ENCODE measurements at regions not wholly inside any gene's neighbourhood (a gene's known extent, or its start where the extent isn't known, plus 50 kb on each side); places are given as distances from the start of the nearest gene placed in this dataset.

- Histone ChIP-seq H3K4me1 (ENCODE audit: control insufficient read depth in 1 of 2, insufficient read depth in 2 of 2, low read length in 2 of 2) (no peaks in the 10 kb centered on the region), H3K27me3 (ENCODE audit: control insufficient read depth in 1 of 2, insufficient read depth in 2 of 2, low read length in 1 of 2) (no peaks in the 10 kb centered on the region), H3K9me3 (ENCODE audit: control insufficient read depth, low read length) (no peaks in the 10 kb centered on the region), H3K27ac (ENCODE audit: low read depth in 1 of 2, low read length in 2 of 2) (no peak overlapping the region), H3K4me3 (ENCODE audit: low read length in 2 of 2) (no peak overlapping the region), H3K36me3 (ENCODE audit: control insufficient read depth in 1 of 2, insufficient read depth in 2 of 2, low read length in 1 of 2) (no peaks in the 10 kb centered on the region)
- no peak for ATAC-seq (ENCODE audit: low FRiP score)
- intact Hi-C loops (cut with DNase I), result no loop called here
- DNase-seq, result no peak
- WGBS, 2 donors, result 91 to 93% methylated on average over 10 of the region's 10 CpGs
Measured at GRCh38 chr2:43030551-43031307, 195.7 kb downstream of the ZFP36L2 start.

- Histone ChIP-seq H3K4me3 (ENCODE audit: low read length in 2 of 2) (no peak overlapping the region), H3K27ac (ENCODE audit: low read depth in 1 of 2, low read length in 2 of 2) (no peak overlapping the region), H3K36me3 (ENCODE audit: control insufficient read depth in 1 of 2, insufficient read depth in 2 of 2, low read length in 1 of 2) (no peaks in the 10 kb centered on the region), H3K9me3 (ENCODE audit: control insufficient read depth, low read length) (no peaks in the 10 kb centered on the region), H3K4me1 (ENCODE audit: control insufficient read depth in 1 of 2, insufficient read depth in 2 of 2, low read length in 2 of 2) (peaks cover 0 to 1% of the 10 kb centered on the region in 2 donors), H3K27me3 (ENCODE audit: control insufficient read depth in 1 of 2, insufficient read depth in 2 of 2, low read length in 1 of 2) (no peaks in the 10 kb centered on the region)
- 90 to 95% methylated on average over 3 of the region's 3 CpGs for WGBS, 2 donors
- intact Hi-C loops (cut with DNase I), result loop anchor here in 1 of 2 donors (5.0 kb wide), 2 partner anchors 52 to 458 kb away; no protein-coding TSS in a partner anchor
- DNase-seq (no peak), ATAC-seq (ENCODE audit: low FRiP score) (no peak)
Measured at GRCh38 chr2:43029186-43029585, 197.2 kb downstream of the ZFP36L2 start.

- no peak for DNase-seq
- H3K4me1 ChIP-seq (ENCODE audit: control insufficient read depth in 1 of 2, insufficient read depth in 2 of 2, low read length in 2 of 2), result peaks cover 0 to 1% of the 10 kb centered on the region in 2 donors
- no peaks in the 10 kb centered on the region for H3K9me3 ChIP-seq (ENCODE audit: control insufficient read depth, low read length)
- 51 to 55% methylated on average over 6 of the region's 6 CpGs for WGBS, 2 donors
- H3K27ac ChIP-seq (ENCODE audit: low read depth in 1 of 2, low read length in 2 of 2), result no peak overlapping the region
- no peaks in the 10 kb centered on the region for H3K36me3 ChIP-seq (ENCODE audit: control insufficient read depth in 1 of 2, insufficient read depth in 2 of 2, low read length in 1 of 2)
- ATAC-seq (ENCODE audit: low FRiP score), result no peak
- H3K4me3 ChIP-seq (ENCODE audit: low read length in 2 of 2), result no peak overlapping the region
- intact Hi-C loops (cut with DNase I), result loop anchor here in 1 of 2 donors (5.0 kb wide), 2 partner anchors 51 to 459 kb away; no protein-coding TSS in a partner anchor
- H3K27me3 ChIP-seq (ENCODE audit: control insufficient read depth in 1 of 2, insufficient read depth in 2 of 2, low read length in 1 of 2), result no peaks in the 10 kb centered on the region
Measured at GRCh38 chr2:43028188-43028587, 198.2 kb downstream of the ZFP36L2 start.

- Histone ChIP-seq H3K36me3 (ENCODE audit: control insufficient read depth in 1 of 2, insufficient read depth in 2 of 2, low read length in 1 of 2) (no peaks in the 10 kb centered on the region), H3K9me3 (ENCODE audit: control insufficient read depth, low read length) (no peaks in the 10 kb centered on the region), H3K27ac (ENCODE audit: low read depth in 1 of 2, low read length in 2 of 2) (no peak overlapping the region), H3K4me1 (ENCODE audit: control insufficient read depth in 1 of 2, insufficient read depth in 2 of 2, low read length in 2 of 2) (peaks cover 0 to 1% of the 10 kb centered on the region in 2 donors), H3K27me3 (ENCODE audit: control insufficient read depth in 1 of 2, insufficient read depth in 2 of 2, low read length in 1 of 2) (no peaks in the 10 kb centered on the region), H3K4me3 (ENCODE audit: low read length in 2 of 2) (no peak overlapping the region)
- no peak for DNase-seq
- WGBS, 2 donors, result 84 to 89% methylated on average over 21 of the region's 21 CpGs
- no peak for ATAC-seq (ENCODE audit: low FRiP score)
- intact Hi-C loops (cut with DNase I), result loop anchor here in 1 of 2 donors (5.0 kb wide), 2 partner anchors 50 to 460 kb away; no protein-coding TSS in a partner anchor
Measured at GRCh38 chr2:43027097-43027873, 199.1 kb downstream of the ZFP36L2 start.

- H3K27ac ChIP-seq (ENCODE audit: low read depth in 1 of 2, low read length in 2 of 2), result no peak overlapping the region
- H3K36me3 ChIP-seq (ENCODE audit: control insufficient read depth in 1 of 2, insufficient read depth in 2 of 2, low read length in 1 of 2), result no peaks in the 10 kb centered on the region
- WGBS, 2 donors, result 93 to 97% methylated on average over 16 to 17 of the region's 17 CpGs
- H3K4me1 ChIP-seq (ENCODE audit: control insufficient read depth in 1 of 2, insufficient read depth in 2 of 2, low read length in 2 of 2), result peaks cover 0 to 1% of the 10 kb centered on the region in 2 donors
- peak in 1 of 2 donors; percentile 36 for DNase-seq
- H3K27me3 ChIP-seq (ENCODE audit: control insufficient read depth in 1 of 2, insufficient read depth in 2 of 2, low read length in 1 of 2), result no peaks in the 10 kb centered on the region
- intact Hi-C loops (cut with DNase I), result loop anchor here in 1 of 2 donors (5.0 kb wide), 2 partner anchors 49 to 461 kb away; no protein-coding TSS in a partner anchor
- peaks cover 2% of the 10 kb centered on the region for H3K9me3 ChIP-seq (ENCODE audit: control insufficient read depth, low read length)
- peak; percentile 25 for ATAC-seq (ENCODE audit: low FRiP score)
- H3K4me3 ChIP-seq (ENCODE audit: low read length in 2 of 2), result no peak overlapping the region
Measured at GRCh38 chr2:43026426-43027096, 199.8 kb downstream of the ZFP36L2 start.

GRCh38 chr2:43025709-43026295, 200.6 kb downstream of the ZFP36L2 start:
- DNase-seq, result no peak
- Histone ChIP-seq H3K4me1 (ENCODE audit: control insufficient read depth in 1 of 2, insufficient read depth in 2 of 2, low read length in 2 of 2) (peaks cover 0 to 1% of the 10 kb centered on the region in 2 donors), H3K27me3 (ENCODE audit: control insufficient read depth in 1 of 2, insufficient read depth in 2 of 2, low read length in 1 of 2) (no peaks in the 10 kb centered on the region), H3K27ac (ENCODE audit: low read depth in 1 of 2, low read length in 2 of 2) (no peak overlapping the region), H3K9me3 (ENCODE audit: control insufficient read depth, low read length) (peaks cover 2% of the 10 kb centered on the region), H3K36me3 (ENCODE audit: control insufficient read depth in 1 of 2, insufficient read depth in 2 of 2, low read length in 1 of 2) (no peaks in the 10 kb centered on the region), H3K4me3 (ENCODE audit: low read length in 2 of 2) (no peak overlapping the region)
- WGBS, 2 donors, result 89 to 93% methylated on average over 5 of the region's 5 CpGs
- no peak for ATAC-seq (ENCODE audit: low FRiP score)
- intact Hi-C loops (cut with DNase I), result loop anchor here in 1 of 2 donors (2.0 to 5.0 kb wide), 3 partner anchors 49 to 461 kb away; no protein-coding TSS in a partner anchor

GRCh38 chr2:43024515-43025011, 201.8 kb downstream of the ZFP36L2 start:
- Histone ChIP-seq H3K4me1 (ENCODE audit: control insufficient read depth in 1 of 2, insufficient read depth in 2 of 2, low read length in 2 of 2) (peaks cover 0 to 1% of the 10 kb centered on the region in 2 donors), H3K9me3 (ENCODE audit: control insufficient read depth, low read length) (peaks cover 3% of the 10 kb centered on the region), H3K27me3 (ENCODE audit: control insufficient read depth in 1 of 2, insufficient read depth in 2 of 2, low read length in 1 of 2) (no peaks in the 10 kb centered on the region), H3K27ac (ENCODE audit: low read depth in 1 of 2, low read length in 2 of 2) (no peak overlapping the region), H3K36me3 (ENCODE audit: control insufficient read depth in 1 of 2, insufficient read depth in 2 of 2, low read length in 1 of 2) (no peaks in the 10 kb centered on the region), H3K4me3 (ENCODE audit: low read length in 2 of 2) (no peak overlapping the region)
- ATAC-seq (ENCODE audit: low FRiP score), result peak; percentile 64
- intact Hi-C loops (cut with DNase I), result loop anchor here (2.0 to 5.0 kb wide), 5 partner anchors 47 to 463 kb away; partner anchors contain the start of gene ZFP36L2 (in 1 of the 2)
- peak; percentile 76 to 90 for DNase-seq
- WGBS, 2 donors, result 34 to 35% methylated on average over 9 of the region's 9 CpGs
